Breast epithelium (tissue), 3 donors: ENCODE measurements at regions not wholly inside any gene's neighbourhood (a gene's known extent, or its start where the extent isn't known, plus 50 kb on each side); places are given as distances from the start of the nearest gene placed in this dataset.

ENCODE experiments used
- POLR2AphosphoS5 ChIP-seq, 3 donors: sonication (generic); formaldehyde crosslinking; IDR thresholded peaks; one replicate each; pipeline ENCODE4 v1.6.1; 2017; ENCODE audit warnings: antibody characterized with exemption in 3 of 3
- TF ChIP-seq, protein P1 (sequence below), 3 donors: fragments of 450-650 bp; IDR thresholded peaks; one replicate each; pipeline ENCODE4 v1.5.1; 2016 to 2017; ENCODE audit warnings: antibody characterized with exemption in 3 of 3, mild to moderate bottlenecking in 3 of 3, moderate library complexity in 3 of 3

DNA sequence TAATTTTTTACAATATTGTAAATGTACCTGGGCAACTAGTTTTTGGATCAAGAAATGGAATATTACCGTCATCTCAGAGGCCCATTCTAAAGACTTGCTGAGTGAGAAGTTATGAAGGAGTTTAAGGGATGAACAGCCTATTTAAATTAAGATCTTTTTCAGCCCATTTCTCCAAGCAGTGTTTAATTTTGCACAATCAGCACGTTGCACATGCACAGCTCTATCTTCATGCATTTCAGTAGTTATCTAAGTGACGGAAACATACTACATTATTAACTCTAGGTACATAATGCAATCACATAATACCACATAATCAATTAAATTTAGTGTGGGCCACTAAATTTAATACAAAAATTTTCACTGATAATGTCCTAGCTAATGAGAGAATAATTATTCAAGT is 582.1 kb upstream of the DSEL start:
- TF ChIP-seq, protein P1, sequence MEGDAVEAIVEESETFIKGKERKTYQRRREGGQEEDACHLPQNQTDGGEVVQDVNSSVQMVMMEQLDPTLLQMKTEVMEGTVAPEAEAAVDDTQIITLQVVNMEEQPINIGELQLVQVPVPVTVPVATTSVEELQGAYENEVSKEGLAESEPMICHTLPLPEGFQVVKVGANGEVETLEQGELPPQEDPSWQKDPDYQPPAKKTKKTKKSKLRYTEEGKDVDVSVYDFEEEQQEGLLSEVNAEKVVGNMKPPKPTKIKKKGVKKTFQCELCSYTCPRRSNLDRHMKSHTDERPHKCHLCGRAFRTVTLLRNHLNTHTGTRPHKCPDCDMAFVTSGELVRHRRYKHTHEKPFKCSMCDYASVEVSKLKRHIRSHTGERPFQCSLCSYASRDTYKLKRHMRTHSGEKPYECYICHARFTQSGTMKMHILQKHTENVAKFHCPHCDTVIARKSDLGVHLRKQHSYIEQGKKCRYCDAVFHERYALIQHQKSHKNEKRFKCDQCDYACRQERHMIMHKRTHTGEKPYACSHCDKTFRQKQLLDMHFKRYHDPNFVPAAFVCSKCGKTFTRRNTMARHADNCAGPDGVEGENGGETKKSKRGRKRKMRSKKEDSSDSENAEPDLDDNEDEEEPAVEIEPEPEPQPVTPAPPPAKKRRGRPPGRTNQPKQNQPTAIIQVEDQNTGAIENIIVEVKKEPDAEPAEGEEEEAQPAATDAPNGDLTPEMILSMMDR (IDR thresholded peaks at IDR 0.05): no peak
- no peak for TF ChIP-seq POLR2AphosphoS5 (IDR thresholded peaks at IDR 0.05)
